Right lung (tissue), 2 donors: ENCODE measurements at regions not wholly inside any gene's neighbourhood (a gene's known extent, or its start where the extent isn't known, plus 50 kb on each side); places are given as distances from the start of the nearest gene placed in this dataset.

Experiments
- DNase-seq, 2 donors: peaks; one replicate each; pipeline ENCODE4 v3.0.0-alpha.2; 2013

DNA sequence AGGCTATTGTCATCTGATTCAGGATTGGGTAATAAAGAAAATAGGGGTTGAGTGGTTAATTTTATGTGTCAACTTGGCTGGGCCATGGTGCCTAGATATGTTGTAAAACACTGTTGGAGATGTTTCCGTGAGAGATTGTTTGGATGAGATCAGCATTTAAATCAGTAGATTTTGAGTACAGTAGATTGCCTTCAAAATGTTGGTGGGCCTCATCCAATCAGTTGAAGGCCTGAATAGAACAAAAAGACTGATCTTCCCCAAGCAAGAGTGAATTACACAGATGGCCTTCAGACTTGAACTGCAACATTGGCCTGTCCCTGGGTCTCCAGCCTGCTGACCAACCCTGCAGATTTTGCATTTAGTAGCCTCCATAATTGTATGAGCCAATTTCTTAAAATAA lies 401.3 kb upstream of the KIF2A start:
- DNase-seq = no peak

DNA sequence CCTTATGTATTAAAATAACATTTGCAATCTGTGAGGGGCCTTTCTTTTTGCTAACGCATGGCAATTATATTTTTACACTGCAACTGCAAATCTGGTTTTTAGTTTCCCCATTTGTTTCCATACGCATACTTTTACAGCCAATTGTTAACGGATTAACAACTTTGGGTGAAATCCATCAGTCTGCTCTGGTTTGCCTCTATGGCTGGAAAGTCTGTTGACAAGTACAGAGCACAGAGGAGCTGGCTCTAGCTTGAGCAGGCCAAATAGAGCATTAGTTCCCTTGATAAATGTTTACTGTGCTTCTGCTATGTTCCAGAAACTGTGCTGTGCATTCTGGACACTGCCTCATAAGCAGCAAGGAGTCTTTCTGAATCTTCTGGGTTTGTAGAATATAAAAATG lies 400.4 kb upstream of the KIF2A start:
- no peak for DNase-seq

DNA sequence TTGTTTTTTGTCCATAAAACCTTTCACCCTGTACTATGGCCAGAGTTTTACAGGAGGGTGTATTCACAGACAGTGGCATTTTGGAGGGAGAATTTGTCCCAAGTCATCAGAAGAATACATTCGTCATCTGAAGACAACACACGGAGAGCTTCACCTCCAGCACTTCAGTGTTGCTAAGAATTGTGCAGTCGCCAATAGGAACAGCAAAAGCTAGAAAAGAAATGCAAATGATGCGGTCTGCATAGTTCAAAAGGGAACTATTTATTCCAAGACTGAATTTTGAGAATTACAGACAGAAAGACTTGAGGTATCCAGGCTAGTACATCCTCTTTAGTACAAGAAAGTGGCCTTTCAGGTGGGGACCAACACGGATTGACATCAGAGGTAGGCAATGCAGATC lies 399.2 kb upstream of the KIF2A start:
- no peak for DNase-seq

DNA sequence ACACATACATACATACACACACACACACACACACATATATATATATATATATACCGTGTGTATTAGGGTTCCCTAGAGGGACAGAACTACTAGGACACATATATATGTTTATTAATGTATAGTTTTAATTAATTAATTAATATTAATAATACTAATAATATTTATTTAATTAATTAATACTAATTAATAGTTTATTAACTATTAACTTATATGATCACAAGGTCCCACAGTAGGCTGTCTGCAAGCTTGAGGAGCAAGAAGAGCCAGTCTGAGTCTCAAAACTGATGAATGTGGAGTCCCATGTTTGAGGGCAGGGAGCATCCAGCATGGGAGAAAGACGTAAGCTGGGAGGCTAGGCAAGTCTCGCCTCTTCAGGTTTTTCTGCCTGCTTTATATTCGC lies 398.0 kb upstream of the KIF2A start:
- no peak for DNase-seq

DNA sequence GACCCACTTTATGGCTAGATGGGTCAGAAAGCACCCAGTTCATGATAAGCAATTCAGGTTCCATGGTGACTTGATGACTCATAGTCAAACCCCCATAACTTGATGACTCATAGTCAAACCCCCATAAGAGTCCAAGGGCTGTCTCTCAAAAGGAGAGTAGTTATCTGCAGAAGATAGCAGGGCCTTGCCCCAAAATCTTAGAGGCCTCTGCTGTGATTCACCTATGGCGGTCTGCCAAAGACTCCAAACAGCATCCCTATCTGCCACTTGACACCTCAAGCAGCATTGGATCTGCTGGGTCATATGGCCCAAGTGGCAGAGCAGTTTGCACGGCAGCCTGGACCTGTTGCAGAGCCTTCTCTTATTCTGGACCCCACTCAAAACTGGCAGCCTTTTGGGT lies 395.2 kb upstream of the KIF2A start:
- no peak for DNase-seq

DNA sequence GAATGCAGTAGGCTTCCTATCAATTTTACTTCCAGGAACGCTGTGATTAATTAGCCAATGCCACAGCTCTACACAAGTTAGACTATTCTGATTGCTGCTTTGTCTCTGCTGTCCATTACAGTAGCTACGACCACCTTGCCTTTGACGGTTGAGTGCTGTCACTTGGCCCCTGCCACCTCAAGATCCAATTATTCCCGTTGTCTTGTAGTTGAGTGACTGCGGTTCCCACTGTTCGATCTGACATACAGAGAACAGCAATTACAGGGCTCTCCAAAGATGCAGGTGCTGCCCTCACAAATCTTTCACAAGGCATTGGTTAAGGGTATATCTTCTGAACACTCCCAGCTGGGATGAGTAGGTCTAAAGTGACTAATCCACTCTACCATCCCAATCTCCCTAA lies 393.4 kb upstream of the KIF2A start:
- no peak for DNase-seq

DNA sequence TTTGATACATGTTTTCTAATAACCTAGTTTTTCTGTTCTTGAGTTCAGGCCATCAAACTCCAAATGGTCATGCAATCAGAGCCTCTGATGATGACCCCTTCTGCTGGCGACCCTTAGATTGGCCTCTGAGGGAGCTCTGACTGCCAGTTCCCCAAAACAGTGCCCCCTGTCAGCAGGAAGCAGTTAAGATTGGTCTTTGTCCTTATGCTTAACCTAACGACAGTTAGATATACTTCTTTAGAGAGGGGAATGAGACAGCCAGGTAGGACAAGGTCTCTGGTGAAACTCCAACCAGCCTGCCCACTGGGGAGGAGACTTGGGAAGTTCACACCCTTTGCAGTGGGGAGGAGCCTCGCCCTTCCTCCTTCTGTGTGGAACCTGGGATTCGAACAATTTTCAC lies 390.4 kb upstream of the KIF2A start:
- no peak for DNase-seq

- no peak for DNase-seq
Observed at GRCh38 chr5:61916621-61917620, 389.1 kb upstream of the KIF2A start.

DNA sequence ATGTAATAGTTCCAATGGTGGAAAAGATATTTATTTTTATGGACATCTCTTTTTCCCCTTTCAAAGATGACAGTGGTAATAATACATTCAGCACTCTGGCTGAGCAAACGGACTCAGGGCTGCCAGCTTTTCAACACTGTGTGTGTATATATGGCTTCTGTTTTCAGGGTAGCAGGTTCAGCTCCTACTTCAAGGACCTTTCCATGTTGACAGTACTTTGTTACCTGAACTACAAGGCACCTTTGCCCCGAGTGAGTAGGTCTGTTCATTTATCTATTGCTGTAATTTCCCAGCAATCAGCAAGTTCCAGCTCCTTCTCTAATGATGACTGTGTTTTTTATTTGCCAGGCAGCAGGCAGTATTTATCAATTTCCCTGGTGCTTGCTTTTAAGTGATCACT lies 387.4 kb upstream of the KIF2A start:
- DNase-seq = no peak

DNA sequence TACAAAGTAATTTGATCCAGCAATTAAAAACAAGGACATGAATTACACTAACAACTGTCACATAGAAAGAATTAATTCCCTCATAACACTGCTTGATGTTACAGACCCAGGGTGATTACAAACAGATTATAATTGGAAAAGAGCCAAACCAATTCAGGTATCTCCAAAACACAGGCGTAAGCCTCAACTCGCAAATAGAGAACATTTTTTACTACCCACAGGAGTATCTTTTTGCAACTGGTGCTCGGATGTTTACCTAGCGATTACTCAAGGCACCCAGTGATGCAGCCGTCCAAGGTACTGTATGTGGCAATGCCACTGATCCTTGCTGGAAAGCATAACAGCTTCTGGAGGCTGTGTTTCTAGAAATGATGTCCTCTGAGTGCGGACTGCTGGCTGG lies 386.1 kb upstream of the KIF2A start:
- no peak for DNase-seq

- no peak for DNase-seq
Observed at GRCh38 chr5:61924251-61924650, 381.8 kb upstream of the KIF2A start.

DNA sequence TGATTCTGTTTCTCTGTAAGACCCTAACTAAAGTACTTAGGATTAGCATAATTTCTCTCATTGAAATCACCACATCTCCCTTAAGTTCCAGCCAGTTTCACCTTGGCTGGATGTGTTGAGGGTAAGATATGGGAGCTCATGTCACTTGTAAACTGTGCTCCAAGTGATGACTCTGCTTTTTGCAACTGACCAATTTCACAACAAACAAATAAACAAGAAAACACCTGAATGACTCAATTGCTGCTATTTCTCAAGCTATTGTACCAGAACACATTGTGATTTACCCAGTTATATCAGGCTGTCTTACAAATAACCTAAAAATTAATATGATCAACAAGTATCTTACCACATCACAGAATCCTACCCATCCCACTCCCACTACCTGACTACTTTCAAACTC lies 379.1 kb upstream of the KIF2A start:
- no peak for DNase-seq

- no peak for DNase-seq
Observed at GRCh38 chr5:61931236-61931635, 374.8 kb upstream of the KIF2A start.

GRCh38 chr5:61933787-61934626 lies 372.0 kb upstream of the KIF2A start:
- peak; percentile 41 to 62 for DNase-seq

DNA sequence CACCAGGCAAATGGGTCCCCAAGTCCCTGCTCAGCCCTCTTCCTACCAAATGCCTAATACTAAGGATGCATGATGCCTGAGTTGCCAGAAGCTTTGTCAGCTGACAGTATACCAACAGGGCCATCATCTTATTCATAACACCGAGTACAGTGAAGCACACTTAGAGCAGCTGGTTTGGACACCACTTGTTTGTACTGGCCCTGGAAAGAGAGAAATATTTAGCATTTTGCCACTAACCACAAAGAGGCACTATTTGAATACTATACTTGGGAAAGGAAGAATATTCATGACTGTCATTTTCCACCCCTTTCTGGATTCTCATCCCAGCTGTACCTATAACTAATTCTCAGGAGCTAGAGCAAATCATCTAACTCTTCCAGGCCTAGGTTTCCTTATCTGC lies 364.4 kb upstream of the KIF2A start:
- DNase-seq = no peak

DNA sequence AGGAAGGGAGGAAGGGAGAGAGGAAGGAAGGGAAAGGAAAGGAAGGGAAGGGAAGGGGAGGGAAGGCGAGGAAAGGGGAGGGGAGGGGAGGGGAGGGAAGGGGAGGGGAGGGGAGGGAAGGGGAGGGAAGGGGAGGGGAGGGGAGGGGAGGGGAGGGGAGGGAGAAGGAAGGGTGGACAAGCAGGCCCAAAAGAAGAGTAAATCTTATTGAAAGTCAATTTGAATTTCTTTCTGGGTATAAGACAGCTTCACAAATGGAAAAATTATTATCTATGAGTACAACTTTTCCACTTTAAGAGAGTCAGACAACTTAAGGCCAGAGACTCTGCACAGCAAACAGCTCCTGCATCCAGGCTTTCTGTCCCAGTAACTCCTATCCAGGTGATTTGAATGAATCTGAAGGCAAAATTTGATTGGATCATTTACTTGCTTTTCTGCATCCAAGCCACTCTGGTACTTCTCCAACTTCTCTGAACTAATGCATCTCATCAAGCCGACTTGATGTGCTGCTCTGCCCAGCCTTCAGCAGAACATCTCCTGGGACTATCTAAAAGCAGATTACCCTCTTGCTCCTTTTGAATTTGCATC lies 363.4 kb upstream of the KIF2A start:
- DNase-seq = no peak

DNA sequence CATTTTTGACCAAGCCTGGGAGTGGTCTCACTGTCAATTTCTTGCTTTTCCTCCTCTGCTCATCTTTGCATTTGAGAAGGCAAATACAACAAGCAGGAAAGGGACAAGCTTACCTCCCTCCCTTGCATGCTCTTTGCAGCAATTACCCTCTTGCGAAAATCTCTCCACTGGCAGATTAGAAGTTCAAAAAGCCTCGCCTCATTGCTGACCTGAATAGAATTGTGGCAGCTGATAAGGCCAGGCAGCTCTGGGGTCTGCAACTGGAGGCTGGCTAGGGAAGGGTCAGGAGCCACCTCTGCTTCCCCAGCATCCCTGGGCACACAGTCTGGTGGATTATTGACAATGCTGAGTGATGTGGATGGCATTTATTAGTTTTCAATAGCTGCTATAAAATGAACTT lies 362.3 kb upstream of the KIF2A start:
- DNase-seq = no peak

- DNase-seq = no peak
Observed at GRCh38 chr5:61948151-61948550, 357.9 kb upstream of the KIF2A start.

DNA sequence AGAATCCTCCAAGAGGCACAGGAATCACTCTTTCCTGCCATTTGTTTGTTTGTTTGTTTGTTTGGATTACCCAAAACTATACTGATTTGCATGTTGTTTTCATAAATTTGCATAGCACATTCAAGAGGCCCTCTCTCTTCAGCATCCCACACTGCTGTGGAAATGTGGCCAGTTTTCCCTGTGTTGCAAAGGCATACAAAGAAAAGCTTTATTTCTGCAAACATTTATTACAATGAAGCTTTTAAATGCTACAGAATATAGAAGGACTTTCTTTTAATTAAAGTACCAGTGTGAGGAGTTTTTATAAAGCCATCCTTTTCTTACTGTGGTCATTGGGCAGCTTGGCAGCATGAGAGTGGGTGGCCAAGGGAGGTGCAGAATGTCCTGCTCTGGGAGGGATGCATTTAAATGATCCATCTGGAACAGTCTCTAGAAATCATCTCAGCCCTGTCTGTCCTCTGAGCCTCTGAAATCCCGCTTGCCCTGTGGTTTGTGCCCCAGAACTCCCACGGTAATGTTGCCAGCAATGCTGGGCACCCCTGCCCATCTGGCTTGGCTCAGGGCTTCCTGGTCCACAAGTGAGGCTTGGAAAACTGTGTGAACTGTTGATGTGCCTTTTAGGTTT lies 356.8 kb upstream of the KIF2A start:
- DNase-seq = no peak

- DNase-seq = no peak
Observed at GRCh38 chr5:61949679-61950435, 356.1 kb upstream of the KIF2A start.

DNA sequence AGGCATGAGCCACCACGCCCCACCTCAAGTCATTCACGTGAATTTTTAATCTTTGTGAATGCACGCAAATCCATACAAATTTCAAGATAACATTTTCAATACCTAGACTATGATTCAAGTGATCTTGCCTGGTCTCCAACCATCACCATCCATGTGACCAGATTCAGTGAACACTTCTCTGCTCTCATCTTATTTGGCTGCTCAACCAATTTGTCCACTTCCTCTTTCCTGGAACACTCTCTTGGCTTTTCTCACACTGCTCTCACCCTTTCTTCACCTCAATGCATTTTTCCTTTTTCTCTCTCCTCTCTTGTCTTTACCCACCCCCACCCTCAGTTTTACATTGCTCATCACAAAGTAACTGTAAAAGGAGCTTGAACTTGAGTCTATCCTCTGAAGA lies 354.7 kb upstream of the KIF2A start:
- DNase-seq = no peak
